ENCODE measurements at regions not wholly inside any gene's neighbourhood (a gene's known extent, or its start where the extent isn't known, plus 50 kb on each side); places are given as distances from the start of the nearest gene placed in this dataset.

DNA sequence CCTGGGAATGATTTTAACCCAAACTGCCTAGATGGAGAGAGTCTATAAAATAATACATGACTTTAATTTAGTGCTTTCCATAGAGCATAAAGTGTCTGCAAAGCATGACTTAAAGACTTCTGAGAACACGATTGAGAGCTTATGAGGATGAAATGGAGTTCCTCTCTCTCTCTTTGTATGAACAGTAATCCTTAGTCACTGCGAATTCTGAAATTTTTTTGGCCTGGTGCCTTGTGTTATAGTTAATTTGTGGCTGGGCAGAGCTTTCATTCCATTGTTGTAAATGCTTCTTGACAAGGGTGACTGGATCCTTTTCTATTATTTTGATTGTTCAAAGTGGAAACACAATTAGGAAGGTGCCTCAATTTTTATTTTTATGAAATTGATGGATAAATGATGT is 179.5 kb downstream of the CEP135 start:
- H3K4me1 ChIP-seq (ENCODE audit: control insufficient read depth, insufficient read depth, low read length, unreplicated experiment) = no peaks in the 10 kb centered on the region
- no peak overlapping the region for H2AFZ ChIP-seq (ENCODE audit: low read length, unreplicated experiment)
- H3K27me3 ChIP-seq (ENCODE audit: insufficient read depth, low read length) = peaks cover 23% of the 10 kb centered on the region; the same call in 1 of the 2 replicates
- H3K79me2 ChIP-seq (ENCODE audit: control insufficient read depth, insufficient read depth, low read length, unreplicated experiment) = no peaks in the 10 kb centered on the region
- H3K4me3 ChIP-seq (ENCODE audit: low read depth, low read length) = no peak overlapping the region
- H3K27ac ChIP-seq (ENCODE audit: low read depth, low read length) = no peak overlapping the region
- H3K36me3 ChIP-seq (ENCODE audit: insufficient read depth, low read length) = no peaks in the 10 kb centered on the region

DNA sequence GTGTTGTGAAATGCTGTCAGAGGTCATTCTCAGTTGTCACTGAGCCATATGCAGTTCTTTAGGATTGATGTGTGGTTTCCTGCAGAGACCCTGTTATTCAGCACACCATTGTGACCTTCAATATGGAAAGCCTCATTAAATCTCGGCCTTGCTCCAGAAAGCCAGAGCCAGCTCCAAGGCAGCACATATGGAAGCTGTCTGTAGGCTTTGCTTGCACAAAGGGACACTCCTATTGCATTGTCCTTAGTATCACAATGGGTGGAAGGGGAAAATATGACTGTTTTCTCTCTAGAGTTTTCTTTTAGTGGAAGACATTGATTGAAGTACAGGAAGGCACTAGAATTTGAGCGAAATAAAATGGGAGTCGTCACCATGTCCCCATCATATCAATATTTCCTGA is 179.0 kb downstream of the CEP135 start:
- Histone ChIP-seq H2AFZ (ENCODE audit: low read length, unreplicated experiment) (no peak overlapping the region), H3K27ac (ENCODE audit: low read depth, low read length) (no peak overlapping the region), H3K79me2 (ENCODE audit: control insufficient read depth, insufficient read depth, low read length, unreplicated experiment) (no peaks in the 10 kb centered on the region), H3K4me3 (ENCODE audit: low read depth, low read length) (no peak overlapping the region), H3K4me1 (ENCODE audit: control insufficient read depth, insufficient read depth, low read length, unreplicated experiment) (no peaks in the 10 kb centered on the region), H3K36me3 (ENCODE audit: insufficient read depth, low read length) (no peaks in the 10 kb centered on the region), H3K27me3 (ENCODE audit: insufficient read depth, low read length) (peaks cover 28% of the 10 kb centered on the region)

DNA sequence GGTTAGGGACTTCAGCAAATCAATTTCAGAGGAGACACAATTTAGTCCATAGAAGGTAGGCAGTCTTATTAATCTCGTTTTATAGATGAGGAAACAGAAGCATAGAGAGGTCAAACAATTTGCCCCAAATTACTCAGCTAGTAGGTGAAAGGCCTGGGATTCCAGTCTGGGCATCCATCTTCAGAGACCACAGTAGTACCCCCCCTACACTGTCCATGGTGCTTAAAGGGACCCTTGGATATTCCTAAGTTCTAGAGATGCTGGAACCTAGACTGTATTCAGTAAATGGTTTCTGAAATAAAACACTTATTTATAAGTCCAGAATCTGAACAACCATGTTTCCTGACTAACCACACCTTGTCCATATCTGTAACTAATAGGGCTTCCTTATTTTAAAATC is 174.8 kb downstream of the CEP135 start:
- Histone ChIP-seq H3K27ac (ENCODE audit: low read depth, low read length) (no peak overlapping the region), H3K4me3 (ENCODE audit: low read depth, low read length) (no peak overlapping the region)

DNA sequence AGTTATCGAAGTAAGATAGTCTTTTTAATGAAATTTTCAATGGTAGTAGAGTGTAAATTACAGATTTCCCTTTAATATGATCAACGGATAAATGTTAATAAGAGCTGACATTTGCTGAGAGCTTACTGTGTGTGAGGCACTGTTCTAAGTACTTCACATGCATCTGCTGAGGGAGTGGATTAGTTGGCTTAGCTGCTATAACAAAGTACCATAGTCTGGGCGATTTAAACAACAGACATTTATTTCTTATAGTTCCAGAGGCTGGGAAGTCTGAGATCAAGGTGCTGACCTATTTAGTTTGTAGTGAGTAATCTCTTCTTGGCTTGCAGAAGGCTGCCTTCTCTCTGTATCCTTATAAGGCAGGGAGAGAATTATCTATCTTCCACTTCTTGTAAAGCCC is 174.3 kb downstream of the CEP135 start:
- Histone ChIP-seq H2AFZ (ENCODE audit: low read length, unreplicated experiment) (no peak overlapping the region), H3K4me1 (ENCODE audit: control insufficient read depth, insufficient read depth, low read length, unreplicated experiment) (no peaks in the 10 kb centered on the region), H3K79me2 (ENCODE audit: control insufficient read depth, insufficient read depth, low read length, unreplicated experiment) (no peaks in the 10 kb centered on the region), H3K36me3 (ENCODE audit: insufficient read depth, low read length) (no peaks in the 10 kb centered on the region), H3K27me3 (ENCODE audit: insufficient read depth, low read length) (peaks cover 60% of the 10 kb centered on the region), H3K27ac (ENCODE audit: low read depth, low read length) (no peak overlapping the region), H3K4me3 (ENCODE audit: low read depth, low read length) (no peak overlapping the region)

More for the DNA sequence above, 174.8 kb downstream of the CEP135 start:
- Histone ChIP-seq H3K4me1 (ENCODE audit: control insufficient read depth, insufficient read depth, low read length, unreplicated experiment) (no peaks in the 10 kb centered on the region), H2AFZ (ENCODE audit: low read length, unreplicated experiment) (no peak overlapping the region), H3K36me3 (ENCODE audit: insufficient read depth, low read length) (no peaks in the 10 kb centered on the region), H3K27me3 (ENCODE audit: insufficient read depth, low read length) (peaks cover 56% of the 10 kb centered on the region), H3K79me2 (ENCODE audit: control insufficient read depth, insufficient read depth, low read length, unreplicated experiment) (no peaks in the 10 kb centered on the region)

GRCh38 chr4:56118845-56119244 is 170.1 kb downstream of the CEP135 start:
- Histone ChIP-seq H3K4me3 (ENCODE audit: low read depth, low read length) (no peak overlapping the region), H2AFZ (ENCODE audit: low read length, unreplicated experiment) (no peak overlapping the region), H3K36me3 (ENCODE audit: insufficient read depth, low read length) (no peaks in the 10 kb centered on the region), H3K4me1 (ENCODE audit: control insufficient read depth, insufficient read depth, low read length, unreplicated experiment) (no peaks in the 10 kb centered on the region), H3K79me2 (ENCODE audit: control insufficient read depth, insufficient read depth, low read length, unreplicated experiment) (no peaks in the 10 kb centered on the region), H3K27me3 (ENCODE audit: insufficient read depth, low read length) (peaks cover 54% of the 10 kb centered on the region), H3K27ac (ENCODE audit: low read depth, low read length) (no peak overlapping the region)

DNA sequence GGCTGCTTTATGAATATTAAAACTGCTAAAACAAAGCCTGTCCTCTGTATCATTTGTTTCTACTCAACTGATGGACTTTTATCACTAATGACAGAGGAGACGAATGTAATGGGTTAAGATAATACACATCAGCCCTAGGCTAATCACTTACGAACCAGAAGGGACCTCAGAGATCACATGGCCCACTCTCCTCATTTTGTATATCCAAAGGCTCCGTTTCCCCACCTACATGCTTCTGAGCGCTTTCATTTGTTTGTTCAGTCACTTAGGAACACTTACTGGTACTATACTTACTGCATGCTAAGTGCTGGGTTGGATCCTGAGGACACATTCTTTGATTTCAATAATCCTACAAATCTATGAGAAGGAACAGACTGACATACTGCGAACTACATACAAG is 169.3 kb downstream of the CEP135 start:
- no peaks in the 10 kb centered on the region for H3K36me3 ChIP-seq (ENCODE audit: insufficient read depth, low read length)
- H3K79me2 ChIP-seq (ENCODE audit: control insufficient read depth, insufficient read depth, low read length, unreplicated experiment) = no peaks in the 10 kb centered on the region
- H3K4me3 ChIP-seq (ENCODE audit: low read depth, low read length) = no peak overlapping the region
- H3K27me3 ChIP-seq (ENCODE audit: insufficient read depth, low read length) = peaks cover 47% of the 10 kb centered on the region
- no peak overlapping the region for H2AFZ ChIP-seq (ENCODE audit: low read length, unreplicated experiment)
- no peak overlapping the region for H3K27ac ChIP-seq (ENCODE audit: low read depth, low read length)
- no peaks in the 10 kb centered on the region for H3K4me1 ChIP-seq (ENCODE audit: control insufficient read depth, insufficient read depth, low read length, unreplicated experiment)

- no peak overlapping the region for H3K27ac ChIP-seq (ENCODE audit: low read depth, low read length)
- H2AFZ ChIP-seq (ENCODE audit: low read length, unreplicated experiment) = no peak overlapping the region
- H3K4me1 ChIP-seq (ENCODE audit: control insufficient read depth, insufficient read depth, low read length, unreplicated experiment) = no peaks in the 10 kb centered on the region
Measured at GRCh38 chr4:56115898-56116297, 167.2 kb downstream of the CEP135 start.

DNA sequence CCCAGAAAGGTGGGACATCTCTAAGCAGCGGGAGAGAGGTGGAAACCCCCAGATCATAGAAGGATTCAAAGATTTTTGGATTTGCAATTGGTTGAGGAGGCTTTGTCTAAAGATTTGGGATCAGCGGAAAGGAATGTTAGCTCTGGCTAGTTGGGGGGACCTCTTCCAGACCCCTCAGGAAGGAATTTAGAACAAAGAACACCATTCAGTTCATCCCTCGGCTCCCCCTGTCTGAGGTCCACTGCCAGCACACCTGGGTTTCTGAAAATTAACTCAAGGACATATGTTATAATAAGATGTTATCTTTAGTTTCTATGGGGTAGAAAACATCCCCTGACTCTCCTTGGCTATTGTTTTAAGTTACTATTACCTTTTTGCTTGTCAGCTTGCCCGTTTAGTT is 163.6 kb downstream of the CEP135 start:
- Histone ChIP-seq H3K27me3 (ENCODE audit: insufficient read depth, low read length) (peaks cover 25% of the 10 kb centered on the region), H3K4me1 (ENCODE audit: control insufficient read depth, insufficient read depth, low read length, unreplicated experiment) (no peaks in the 10 kb centered on the region), H3K4me3 (ENCODE audit: low read depth, low read length) (no peak overlapping the region), H2AFZ (ENCODE audit: low read length, unreplicated experiment) (no peak overlapping the region), H3K36me3 (ENCODE audit: insufficient read depth, low read length) (no peaks in the 10 kb centered on the region), H3K27ac (ENCODE audit: low read depth, low read length) (no peak overlapping the region), H3K79me2 (ENCODE audit: control insufficient read depth, insufficient read depth, low read length, unreplicated experiment) (no peaks in the 10 kb centered on the region)

More at GRCh38 chr4:56115898-56116297, 167.2 kb downstream of the CEP135 start:
- H3K27me3 ChIP-seq (ENCODE audit: insufficient read depth, low read length) = peaks cover 31% of the 10 kb centered on the region
- H3K79me2 ChIP-seq (ENCODE audit: control insufficient read depth, insufficient read depth, low read length, unreplicated experiment) = no peaks in the 10 kb centered on the region
- no peaks in the 10 kb centered on the region for H3K36me3 ChIP-seq (ENCODE audit: insufficient read depth, low read length)
- H3K4me3 ChIP-seq (ENCODE audit: low read depth, low read length) = no peak overlapping the region

- Histone ChIP-seq H3K27ac (ENCODE audit: low read depth, low read length) (no peak overlapping the region), H3K27me3 (ENCODE audit: insufficient read depth, low read length) (peaks cover 40% of the 10 kb centered on the region), H3K79me2 (ENCODE audit: control insufficient read depth, insufficient read depth, low read length, unreplicated experiment) (no peaks in the 10 kb centered on the region), H3K36me3 (ENCODE audit: insufficient read depth, low read length) (no peaks in the 10 kb centered on the region), H3K4me1 (ENCODE audit: control insufficient read depth, insufficient read depth, low read length, unreplicated experiment) (no peaks in the 10 kb centered on the region), H2AFZ (ENCODE audit: low read length, unreplicated experiment) (no peak overlapping the region), H3K4me3 (ENCODE audit: low read depth, low read length) (no peak overlapping the region)
Measured at GRCh38 chr4:56106180-56107147, 157.7 kb downstream of the CEP135 start.

- Histone ChIP-seq H3K27ac (ENCODE audit: low read depth, low read length) (no peak overlapping the region), H3K36me3 (ENCODE audit: insufficient read depth, low read length) (no peaks in the 10 kb centered on the region)
Measured at GRCh38 chr4:56104188-56104587, 155.4 kb downstream of the CEP135 start.

GRCh38 chr4:56102601-56103000 is 153.9 kb downstream of the CEP135 start:
- Histone ChIP-seq H3K4me1 (ENCODE audit: control insufficient read depth, insufficient read depth, low read length, unreplicated experiment) (no peaks in the 10 kb centered on the region), H3K4me3 (ENCODE audit: low read depth, low read length) (no peak overlapping the region), H3K79me2 (ENCODE audit: control insufficient read depth, insufficient read depth, low read length, unreplicated experiment) (no peaks in the 10 kb centered on the region), H3K27ac (ENCODE audit: low read depth, low read length) (no peak overlapping the region), H2AFZ (ENCODE audit: low read length, unreplicated experiment) (no peak overlapping the region), H3K27me3 (ENCODE audit: insufficient read depth, low read length) (peaks cover 61% of the 10 kb centered on the region), H3K36me3 (ENCODE audit: insufficient read depth, low read length) (no peaks in the 10 kb centered on the region)

More at GRCh38 chr4:56104188-56104587, 155.4 kb downstream of the CEP135 start:
- Histone ChIP-seq H3K27me3 (ENCODE audit: insufficient read depth, low read length) (peaks cover 53% of the 10 kb centered on the region), H2AFZ (ENCODE audit: low read length, unreplicated experiment) (no peak overlapping the region), H3K4me1 (ENCODE audit: control insufficient read depth, insufficient read depth, low read length, unreplicated experiment) (no peaks in the 10 kb centered on the region), H3K79me2 (ENCODE audit: control insufficient read depth, insufficient read depth, low read length, unreplicated experiment) (no peaks in the 10 kb centered on the region), H3K4me3 (ENCODE audit: low read depth, low read length) (no peak overlapping the region)
